ENCODE measurements at regions not wholly inside any gene's neighbourhood (a gene's known extent, or its start where the extent isn't known, plus 50 kb on each side); places are given as distances from the start of the nearest gene placed in this dataset.

DNA sequence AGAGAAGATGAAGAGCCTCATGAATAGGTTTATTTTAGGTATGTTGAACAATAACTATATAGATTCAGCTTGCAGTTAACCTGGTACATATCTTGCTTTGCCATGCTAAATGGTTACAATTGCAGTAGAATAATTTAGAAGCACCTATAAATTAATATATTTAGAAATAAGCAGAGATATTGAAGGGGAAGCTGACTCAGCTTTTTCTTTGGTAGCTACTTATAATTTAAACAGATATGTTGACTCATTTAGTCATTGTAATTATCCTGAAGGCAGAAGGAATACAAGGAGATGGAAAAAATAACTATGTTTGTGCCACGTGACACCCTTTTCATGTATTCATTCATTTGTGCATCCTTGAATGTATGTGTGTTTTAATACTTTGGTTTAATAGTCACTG lies 755.5 kb downstream of the SUCLG1 start:
- no peak for TF ChIP-seq GATA2 (IDR thresholded peaks at IDR 0.05; ENCODE audit: low read depth, low read length)
- TF ChIP-seq GATA3 (IDR thresholded peaks at IDR 0.05; ENCODE audit: low read depth, low read length) = no peak

Data from SH-SY5Y (cell line).